ENCODE measurements at regions not wholly inside any gene's neighbourhood (a gene's known extent, or its start where the extent isn't known, plus 50 kb on each side); places are given as distances from the start of the nearest gene placed in this dataset.

DNA sequence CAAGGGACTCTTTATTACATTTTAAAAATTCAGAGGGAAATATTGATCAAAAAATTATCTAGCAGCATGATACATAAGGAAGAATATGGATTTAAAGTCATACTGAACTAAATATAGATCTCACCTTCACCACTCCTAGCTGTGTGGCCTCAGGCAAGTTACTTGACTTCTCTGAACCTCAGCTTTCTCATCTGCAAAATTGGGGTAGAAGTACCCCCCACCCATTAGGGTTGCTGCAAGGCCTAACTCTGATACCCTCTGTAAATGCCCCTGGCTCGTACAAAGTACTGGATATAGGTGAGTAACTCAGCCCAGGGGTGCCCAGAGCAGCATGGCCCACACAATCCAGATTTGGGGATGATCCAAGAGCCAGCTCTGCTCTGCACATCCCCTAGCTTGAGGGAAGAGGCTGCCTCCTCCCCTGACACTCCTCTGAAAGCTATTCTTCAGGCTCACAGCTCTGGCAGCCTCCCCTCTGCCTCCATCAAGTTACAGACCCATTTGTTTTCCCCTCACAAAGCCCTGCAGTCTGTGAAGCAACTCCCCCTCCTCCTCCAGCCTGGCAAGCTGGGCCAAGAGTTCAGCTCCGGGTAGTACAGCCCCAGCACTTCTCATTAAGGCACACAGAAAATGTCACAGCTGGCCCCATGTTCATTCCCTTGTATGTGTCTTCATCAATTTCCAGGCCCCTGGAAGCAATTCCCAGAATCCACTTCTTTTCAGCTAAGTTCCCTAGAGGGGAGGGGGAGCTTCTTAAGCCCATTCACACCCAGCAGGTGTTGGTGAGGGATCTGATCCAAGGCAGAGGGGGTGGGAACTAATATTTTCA, 143.7 kb downstream of the PLPP3 start:
- no peaks in the 10 kb centered on the region for H3K36me3 ChIP-seq (ENCODE audit: control insufficient read depth in 4 of 4, insufficient read depth in 4 of 4, low read length in 3 of 4)
- 92% methylated on average over 2 of the region's 2 CpGs for WGBS (ENCODE audit: insufficient coverage)
- ChIA-PET POLR2A (no interaction called here), CTCF (interaction anchor here (1.2 kb wide), 1 partner anchor 150 kb away, joined by 3 read pairs; no protein-coding TSS in a partner anchor)
- no peak overlapping the region for H3K4me3 ChIP-seq (ENCODE audit: control insufficient read depth in 1 of 7, extremely low read depth in 1 of 7, insufficient read depth in 4 of 7, low read depth in 2 of 7, low read length in 6 of 7)
- H3K27ac ChIP-seq (ENCODE audit: insufficient read depth in 1 of 2, low read depth in 1 of 2, low read length in 2 of 2, poor library complexity in 1 of 2, severe bottlenecking in 2 of 2) = no peak overlapping the region
- no peaks in the 10 kb centered on the region for H3K9me3 ChIP-seq (ENCODE audit: control extremely low read depth in 1 of 5, control insufficient read depth in 4 of 5, insufficient read depth in 2 of 5, low read depth in 1 of 5, low read length in 4 of 5)
- no peak for DNase-seq
- no peaks in the 10 kb centered on the region for H3K4me1 ChIP-seq (ENCODE audit: control extremely low read depth in 1 of 4, control insufficient read depth in 4 of 4, insufficient read depth in 4 of 4, low read length in 3 of 4)
- H3K27me3 ChIP-seq (replicated peaks in 2 of 5; ENCODE audit: control insufficient read depth in 4 of 5, insufficient read depth in 5 of 5, low read length in 4 of 5) = peaks cover 0 to 3% (median 0%) of the 10 kb centered on the region in 5 experiments

DNA sequence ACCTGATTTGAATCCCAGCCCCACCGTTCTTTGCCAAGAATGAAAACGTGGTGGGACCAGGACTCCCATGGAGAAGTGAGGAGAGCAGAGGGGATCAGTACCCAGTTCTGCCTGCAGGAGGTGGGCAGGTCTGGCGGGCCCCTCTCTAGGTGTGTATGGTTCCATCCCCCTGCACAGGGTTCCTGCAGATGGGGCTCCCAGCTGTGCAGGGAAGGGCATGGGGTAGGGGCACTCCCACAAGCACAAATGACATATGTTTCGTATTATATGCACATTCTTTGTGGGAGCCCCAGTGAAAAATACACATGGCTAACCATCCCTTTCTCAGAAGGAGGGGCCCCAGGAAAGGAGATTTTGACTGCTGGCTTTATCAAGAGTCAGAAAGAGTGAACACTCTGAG, 144.6 kb downstream of the PLPP3 start:
- ChIA-PET POLR2A (no interaction called here), CTCF (no interaction called here)
- WGBS (ENCODE audit: insufficient coverage) = 93% methylated on average over 3 of the region's 4 CpGs
- Histone ChIP-seq H3K27ac (ENCODE audit: insufficient read depth in 1 of 2, low read depth in 1 of 2, low read length in 2 of 2, poor library complexity in 1 of 2, severe bottlenecking in 2 of 2) (no peak overlapping the region), H3K4me1 (ENCODE audit: control extremely low read depth in 1 of 4, control insufficient read depth in 4 of 4, insufficient read depth in 4 of 4, low read length in 3 of 4) (no peaks in the 10 kb centered on the region), H3K27me3 (replicated peaks in 2 of 5; ENCODE audit: control insufficient read depth in 4 of 5, insufficient read depth in 5 of 5, low read length in 4 of 5) (peaks cover 0 to 3% (median 0%) of the 10 kb centered on the region in 5 experiments), H3K4me3 (ENCODE audit: control insufficient read depth in 1 of 7, extremely low read depth in 1 of 7, insufficient read depth in 4 of 7, low read depth in 2 of 7, low read length in 6 of 7) (no peak overlapping the region), H3K36me3 (ENCODE audit: control insufficient read depth in 4 of 4, insufficient read depth in 4 of 4, low read length in 3 of 4) (no peaks in the 10 kb centered on the region), H3K9me3 (ENCODE audit: control extremely low read depth in 1 of 5, control insufficient read depth in 4 of 5, insufficient read depth in 2 of 5, low read depth in 1 of 5, low read length in 4 of 5) (no peaks in the 10 kb centered on the region)
- DNase-seq = no peak

DNA sequence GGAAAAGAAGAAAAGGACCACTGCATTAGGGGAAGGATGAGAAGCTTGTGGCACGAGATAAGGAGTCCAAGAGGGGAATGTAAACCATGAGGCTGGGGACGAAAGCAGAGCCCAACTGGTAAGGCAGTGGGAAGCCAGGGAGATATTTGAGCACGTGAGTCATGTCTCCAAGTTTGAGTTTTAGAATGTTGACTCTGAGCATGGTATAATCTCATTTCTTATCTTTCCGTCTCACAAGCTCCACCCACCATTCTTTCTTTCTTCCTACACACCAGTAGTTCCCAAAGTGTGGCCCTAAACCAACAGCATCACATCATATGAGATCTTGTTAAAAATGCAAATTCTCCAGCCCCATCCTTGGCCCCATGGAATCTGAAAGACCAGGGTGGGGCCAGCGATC, 145.3 kb downstream of the PLPP3 start:
- H3K27ac ChIP-seq (ENCODE audit: insufficient read depth in 1 of 2, low read depth in 1 of 2, low read length in 2 of 2, poor library complexity in 1 of 2, severe bottlenecking in 2 of 2) = no peak overlapping the region
- no peaks in the 10 kb centered on the region for H3K9me3 ChIP-seq (ENCODE audit: control extremely low read depth in 1 of 5, control insufficient read depth in 4 of 5, insufficient read depth in 2 of 5, low read depth in 1 of 5, low read length in 4 of 5)
- CTCF ChIA-PET = no interaction called here
- POLR2A ChIA-PET = no interaction called here
- H3K4me1 ChIP-seq (ENCODE audit: control extremely low read depth in 1 of 4, control insufficient read depth in 4 of 4, insufficient read depth in 4 of 4, low read length in 3 of 4) = no peaks in the 10 kb centered on the region
- no peaks in the 10 kb centered on the region for H3K36me3 ChIP-seq (ENCODE audit: control insufficient read depth in 4 of 4, insufficient read depth in 4 of 4, low read length in 3 of 4)
- 100% methylated on average over 3 of the region's 5 CpGs for WGBS (ENCODE audit: insufficient coverage)
- H3K4me3 ChIP-seq (ENCODE audit: control insufficient read depth in 1 of 7, extremely low read depth in 1 of 7, insufficient read depth in 4 of 7, low read depth in 2 of 7, low read length in 6 of 7) = no peak overlapping the region
- peaks cover 0 to 3% (median 0%) of the 10 kb centered on the region in 5 experiments for H3K27me3 ChIP-seq (replicated peaks in 2 of 5; ENCODE audit: control insufficient read depth in 4 of 5, insufficient read depth in 5 of 5, low read length in 4 of 5)
- no peak for DNase-seq

DNA sequence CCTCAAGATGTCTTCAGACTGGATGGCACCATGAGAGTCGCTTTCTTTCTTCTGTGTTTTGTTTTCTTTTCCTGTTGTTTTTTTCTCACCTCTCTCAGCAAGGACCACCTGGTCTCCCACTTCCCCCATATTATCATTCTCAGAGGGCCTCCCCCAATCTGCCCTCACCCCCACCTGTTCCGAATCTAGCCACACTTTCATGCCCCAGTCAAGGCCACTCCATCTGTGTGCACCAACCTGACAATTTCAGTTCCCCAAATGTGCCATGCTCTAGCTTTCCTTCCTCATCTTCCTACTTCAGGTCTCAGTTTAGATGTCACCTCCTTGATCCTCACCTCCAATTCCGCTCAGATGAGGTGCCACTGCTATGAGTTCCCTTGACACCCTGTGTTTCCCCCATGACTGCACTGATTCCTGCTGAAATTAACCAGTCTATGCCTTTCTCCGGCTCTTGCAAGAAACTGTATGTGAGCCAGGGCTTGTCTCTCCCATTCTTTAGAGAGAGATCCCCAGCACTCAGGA, 146.2 kb downstream of the PLPP3 start:
- no peak for DNase-seq
- no peak overlapping the region for H3K4me3 ChIP-seq (ENCODE audit: control insufficient read depth in 1 of 7, extremely low read depth in 1 of 7, insufficient read depth in 4 of 7, low read depth in 2 of 7, low read length in 6 of 7)
- H3K4me1 ChIP-seq (ENCODE audit: control extremely low read depth in 1 of 4, control insufficient read depth in 4 of 4, insufficient read depth in 4 of 4, low read length in 3 of 4) = no peaks in the 10 kb centered on the region
- no peaks in the 10 kb centered on the region for H3K9me3 ChIP-seq (ENCODE audit: control extremely low read depth in 1 of 5, control insufficient read depth in 4 of 5, insufficient read depth in 2 of 5, low read depth in 1 of 5, low read length in 4 of 5)
- ChIA-PET POLR2A (no interaction called here), CTCF (no interaction called here)
- H3K36me3 ChIP-seq (ENCODE audit: control insufficient read depth in 4 of 4, insufficient read depth in 4 of 4, low read length in 3 of 4) = no peaks in the 10 kb centered on the region
- peaks cover 0 to 3% (median 0%) of the 10 kb centered on the region in 5 experiments for H3K27me3 ChIP-seq (replicated peaks in 2 of 5; ENCODE audit: control insufficient read depth in 4 of 5, insufficient read depth in 5 of 5, low read length in 4 of 5)
- WGBS (ENCODE audit: insufficient coverage) = 90% methylated on average over 3 of the region's 4 CpGs
- H3K27ac ChIP-seq (ENCODE audit: insufficient read depth in 1 of 2, low read depth in 1 of 2, low read length in 2 of 2, poor library complexity in 1 of 2, severe bottlenecking in 2 of 2) = no peak overlapping the region

GRCh38 chr1:56432166-56432971, 147.0 kb downstream of the PLPP3 start:
- DNase-seq = no peak
- H3K36me3 ChIP-seq (ENCODE audit: control insufficient read depth in 4 of 4, insufficient read depth in 4 of 4, low read length in 3 of 4) = no peaks in the 10 kb centered on the region
- H3K27me3 ChIP-seq (replicated peaks in 2 of 5; ENCODE audit: control insufficient read depth in 4 of 5, insufficient read depth in 5 of 5, low read length in 4 of 5) = peaks cover 0 to 3% (median 0%) of the 10 kb centered on the region in 5 experiments
- ChIA-PET CTCF (no interaction called here), POLR2A (no interaction called here)
- no peak overlapping the region for H3K27ac ChIP-seq (ENCODE audit: insufficient read depth in 1 of 2, low read depth in 1 of 2, low read length in 2 of 2, poor library complexity in 1 of 2, severe bottlenecking in 2 of 2)
- no peaks in the 10 kb centered on the region for H3K9me3 ChIP-seq (ENCODE audit: control extremely low read depth in 1 of 5, control insufficient read depth in 4 of 5, insufficient read depth in 2 of 5, low read depth in 1 of 5, low read length in 4 of 5)
- 91% methylated on average over 4 of the region's 8 CpGs for WGBS (ENCODE audit: insufficient coverage)
- no peaks in the 10 kb centered on the region for H3K4me1 ChIP-seq (ENCODE audit: control extremely low read depth in 1 of 4, control insufficient read depth in 4 of 4, insufficient read depth in 4 of 4, low read length in 3 of 4)
- H3K4me3 ChIP-seq (ENCODE audit: control insufficient read depth in 1 of 7, extremely low read depth in 1 of 7, insufficient read depth in 4 of 7, low read depth in 2 of 7, low read length in 6 of 7) = no peak overlapping the region

- WGBS (ENCODE audit: insufficient coverage) = 100% methylated on average over 1 of the region's 4 CpGs
- Histone ChIP-seq H3K27ac (ENCODE audit: insufficient read depth in 1 of 2, low read depth in 1 of 2, low read length in 2 of 2, poor library complexity in 1 of 2, severe bottlenecking in 2 of 2) (no peak overlapping the region), H3K9me3 (ENCODE audit: control extremely low read depth in 1 of 5, control insufficient read depth in 4 of 5, insufficient read depth in 2 of 5, low read depth in 1 of 5, low read length in 4 of 5) (no peaks in the 10 kb centered on the region), H3K36me3 (ENCODE audit: control insufficient read depth in 4 of 4, insufficient read depth in 4 of 4, low read length in 3 of 4) (no peaks in the 10 kb centered on the region), H3K4me3 (ENCODE audit: control insufficient read depth in 1 of 7, extremely low read depth in 1 of 7, insufficient read depth in 4 of 7, low read depth in 2 of 7, low read length in 6 of 7) (no peak overlapping the region), H3K4me1 (ENCODE audit: control extremely low read depth in 1 of 4, control insufficient read depth in 4 of 4, insufficient read depth in 4 of 4, low read length in 3 of 4) (peaks cover 0 to under 1% (median 0%) of the 10 kb centered on the region in 4 experiments), H3K27me3 (replicated peaks in 2 of 5; ENCODE audit: control insufficient read depth in 4 of 5, insufficient read depth in 5 of 5, low read length in 4 of 5) (peaks cover 0 to 3% (median 0%) of the 10 kb centered on the region in 5 experiments)
- CTCF ChIA-PET = interaction anchor here (0.6 kb wide), 1 partner anchor 901 kb away, joined by 3 read pairs; no protein-coding TSS in a partner anchor
- POLR2A ChIA-PET = no interaction called here
- DNase-seq = no peak
Observed at GRCh38 chr1:56430141-56430839, 149.1 kb downstream of the PLPP3 start.

All from common myeloid progenitor, CD34-positive (primary cell).